SU-DHL-6 (cell line): ENCODE measurements at regions not wholly inside any gene's neighbourhood (a gene's known extent, or its start where the extent isn't known, plus 50 kb on each side); places are given as distances from the start of the nearest gene placed in this dataset.

Experiments used
- CTCF ChIP-seq: fragments of 200-600 bp; sonication (generic); IDR thresholded peaks from one replicate; pipeline ENCODE4 v1.5.1; 2017; ENCODE audit warnings: antibody characterized with exemption, mild to moderate bottlenecking, low read length, moderate library complexity; ENCODE audit not compliant: insufficient read depth, poor library complexity, severe bottlenecking
- EZH2phosphoT487 ChIP-seq: fragments of 200-600 bp; sonication (generic), shearing (Covaris generic); conservative IDR thresholded peaks from 2 replicates; pipeline ENCODE4 v1.6.1; 2018; ENCODE audit warnings: mild to moderate bottlenecking, antibody characterized with exemption, low read length, moderate library complexity, mixed read lengths

DNA sequence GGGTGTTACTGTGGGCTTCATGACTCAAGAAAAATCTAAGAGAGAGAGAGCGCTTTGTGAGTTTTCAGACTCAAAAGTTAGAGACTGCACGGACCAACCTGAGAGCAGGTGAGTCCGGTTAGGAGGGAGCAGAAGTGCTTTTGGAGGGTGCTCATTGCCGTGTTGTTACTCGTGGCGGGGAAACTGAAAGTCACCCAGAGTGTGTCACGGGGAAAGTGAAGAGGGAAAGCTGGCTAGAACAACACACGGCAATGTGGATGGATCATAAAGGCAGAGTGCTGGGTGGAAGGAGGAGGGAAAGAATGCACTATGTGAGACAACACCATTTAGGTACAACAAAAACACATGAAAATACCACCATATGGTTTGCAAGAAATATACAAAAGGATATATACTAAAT is 112.3 kb downstream of the BDH1 start:
- TF ChIP-seq CTCF = no peak
- TF ChIP-seq EZH2phosphoT487 = no peak
